H9 (cell line): ENCODE measurements at regions not wholly inside any gene's neighbourhood (a gene's known extent, or its start where the extent isn't known, plus 50 kb on each side); places are given as distances from the start of the nearest gene placed in this dataset.

Source experiments
- DNase-seq: peaks from one replicate; pipeline ENCODE4 v3.0.0-alpha.2; 2017
- H2AFZ ChIP-seq: one replicate; pipeline ENCODE4 v1.6.1; 2013; ENCODE audit warnings: mild to moderate bottlenecking, low read length, control low read depth, moderate library complexity
- H2AK5ac ChIP-seq: 2 replicates; pipeline ENCODE4 v1.6.1; 2013; ENCODE audit warnings: low read length, control low read depth, mixed read lengths; ENCODE audit not compliant: insufficient read length
- H2BK120ac ChIP-seq: one replicate; pipeline ENCODE4 v1.6.1; 2013; ENCODE audit warnings: low read depth, mild to moderate bottlenecking, low read length, control low read depth, inconsistent platforms; ENCODE audit not compliant: poor library complexity, severe bottlenecking
- H2BK12ac ChIP-seq: 2 replicates; pipeline ENCODE4 v1.6.1; 2013; ENCODE audit warnings: low read length, control low read depth, mixed read lengths, low read depth; ENCODE audit not compliant: insufficient read length
- H2BK15ac ChIP-seq: 2 replicates; pipeline ENCODE4 v1.6.1; 2013; ENCODE audit warnings: low read depth, low read length, control low read depth
- H2BK20ac ChIP-seq: one replicate; pipeline ENCODE4 v1.6.1; 2013; ENCODE audit warnings: low read depth, mild to moderate bottlenecking, low read length, control low read depth, inconsistent platforms; ENCODE audit not compliant: poor library complexity, severe bottlenecking
- H2BK5ac ChIP-seq: 2 replicates; pipeline ENCODE4 v1.6.1; 2013; ENCODE audit warnings: low read length, control low read depth, mixed read lengths; ENCODE audit not compliant: insufficient read length
- H3K14ac ChIP-seq: 2 replicates; pipeline ENCODE4 v1.6.1; 2013; ENCODE audit warnings: low read length, control low read depth; ENCODE audit not compliant: insufficient read depth
- H3K18ac ChIP-seq: 2 replicates; pipeline ENCODE4 v1.6.1; 2013; ENCODE audit warnings: low read depth, mild to moderate bottlenecking, mixed read lengths, low read length, control low read depth; ENCODE audit not compliant: insufficient read length
- H3K23ac ChIP-seq: 2 replicates; pipeline ENCODE4 v1.6.1; 2013; ENCODE audit warnings: low read length, control low read depth, mixed read lengths, low read depth; ENCODE audit not compliant: insufficient read length
- H3K23me2 ChIP-seq: 2 replicates; pipeline ENCODE4 v1.6.1; 2013; ENCODE audit warnings: low read depth, mild to moderate bottlenecking, mixed read lengths, low read length, control low read depth; ENCODE audit not compliant: insufficient read length, poor library complexity, severe bottlenecking
- H3K27ac ChIP-seq: 2 replicates; pipeline ENCODE4 v1.5.1; 2013; ENCODE audit warnings: low read length, control low read depth, mixed read lengths, low read depth; ENCODE audit not compliant: insufficient read length
- H3K27me3 ChIP-seq: 2 replicates; pipeline ENCODE4 v1.6.1; 2013; ENCODE audit warnings: low read length, control low read depth, inconsistent platforms; ENCODE audit not compliant: insufficient read depth
- H3K4ac ChIP-seq: 2 replicates; pipeline ENCODE4 v1.6.1; 2013; ENCODE audit warnings: low read depth, mild to moderate bottlenecking, control low read depth, inconsistent platforms, low read length, moderate library complexity
- H3K4me1 ChIP-seq: 2 replicates; pipeline ENCODE4 v1.6.1; 2013; ENCODE audit warnings: low read length, control low read depth, inconsistent platforms; ENCODE audit not compliant: insufficient read depth
- H3K4me2 ChIP-seq: 2 replicates; pipeline ENCODE4 v1.6.1; 2013; ENCODE audit warnings: low read length, control low read depth, mixed read lengths; ENCODE audit not compliant: insufficient read length, insufficient read depth
- H3K56ac ChIP-seq: 2 replicates; pipeline ENCODE4 v1.6.1; 2013; ENCODE audit warnings: low read depth, mild to moderate bottlenecking, mixed read lengths, low read length, control low read depth; ENCODE audit not compliant: insufficient read length
- H3K79me1 ChIP-seq: 2 replicates; pipeline ENCODE4 v1.6.1; 2013; ENCODE audit warnings: low read depth, mild to moderate bottlenecking, moderate library complexity, low read length, control low read depth, inconsistent platforms; ENCODE audit not compliant: insufficient read depth, poor library complexity, severe bottlenecking
- H3K79me2 ChIP-seq: 2 replicates; pipeline ENCODE4 v1.6.1; 2013; ENCODE audit warnings: low read length, control low read depth, inconsistent platforms; ENCODE audit not compliant: insufficient read depth
- H3K9ac ChIP-seq: 2 replicates; pipeline ENCODE4 v1.6.1; 2013; ENCODE audit warnings: low read length, control low read depth, mixed read lengths; ENCODE audit not compliant: insufficient read length; ENCODE audit errors: extremely low read depth
- H3K9me3 ChIP-seq: one replicate; pipeline ENCODE4 v1.6.1; 2013; ENCODE audit warnings: low read depth, low read length, inconsistent platforms; ENCODE audit not compliant: control insufficient read depth
- H3T11ph ChIP-seq: one replicate; pipeline ENCODE4 v1.6.1; 2013; ENCODE audit warnings: mild to moderate bottlenecking, low read length, control low read depth, inconsistent platforms
- H4K20me1 ChIP-seq: one replicate; pipeline ENCODE4 v1.6.1; 2013; ENCODE audit not compliant: control insufficient read depth, insufficient read length, insufficient read depth
- H4K5ac ChIP-seq: 2 replicates; pipeline ENCODE4 v1.6.1; 2013; ENCODE audit warnings: low read depth, mild to moderate bottlenecking, mixed read lengths, low read length, control low read depth; ENCODE audit not compliant: insufficient read length
- H4K8ac ChIP-seq: replicated peaks from 2 replicates; pipeline ENCODE4 v1.6.1; 2013; ENCODE audit warnings: low read length, control low read depth, mixed read lengths, low read depth; ENCODE audit not compliant: insufficient read length
- H4K91ac ChIP-seq: 2 replicates; pipeline ENCODE4 v1.6.1; 2013; ENCODE audit warnings: low read depth, mild to moderate bottlenecking, moderate library complexity, mixed read lengths, low read length, control low read depth; ENCODE audit not compliant: insufficient read length
- H3K27ac Mint-ChIP-seq, 3 experiments: 2 replicates in 2 of 3; 3 replicates in 1 of 3; pipeline ENCODE4 v1.8.0; 2020 to 2021; ENCODE audit warnings: mixed read lengths in 3 of 3, mild to moderate bottlenecking in 1 of 3, moderate library complexity in 1 of 3
- H3K27me3 Mint-ChIP-seq: 2 replicates; pipeline ENCODE4 v1.8.0; 2021; ENCODE audit warnings: low read depth, mild to moderate bottlenecking, moderate library complexity, mixed read lengths
- H3K36me3 Mint-ChIP-seq, 3 experiments: 2 replicates in 2 of 3; 3 replicates in 1 of 3; pipeline ENCODE4 v1.8.0; 2020 to 2021; ENCODE audit warnings: low read depth in 3 of 3, mixed read lengths in 3 of 3; ENCODE audit not compliant: insufficient read depth in 1 of 3
- H3K4me1 Mint-ChIP-seq, 2 experiments: 2 replicates each; pipeline ENCODE4 v1.8.0; 2020; ENCODE audit warnings: mixed read lengths in 2 of 2
- H3K4me3 Mint-ChIP-seq, 2 experiments: 2 replicates in 1 of 2; 3 replicates in 1 of 2; pipeline ENCODE4 v1.8.0; 2020 to 2021; ENCODE audit warnings: mild to moderate bottlenecking in 2 of 2, mixed read lengths in 2 of 2, moderate library complexity in 1 of 2
- H3K9me3 Mint-ChIP-seq, 2 experiments: 2 replicates in 1 of 2; 3 replicates in 1 of 2; pipeline ENCODE4 v1.8.0; 2020; ENCODE audit warnings: mild to moderate bottlenecking in 2 of 2, mixed read lengths in 2 of 2, moderate library complexity in 1 of 2
- CTCF ChIP-seq: fragments of 200-600 bp; sonication (generic); conservative IDR thresholded peaks from 3 replicates; pipeline ENCODE4 v1.8.0; 2021; ENCODE audit warnings: antibody characterized with exemption, mild to moderate bottlenecking
- WGBS: extraction: QIAGEN DNeasy Blood & Tissue Kit; methylation state at CpG from one replicate; pipeline ENCODE4 v1.1.7; 2013; ENCODE audit warnings: missing lambda C conversion rate, low lambda C conversion rate, mixed read lengths; ENCODE audit not compliant: insufficient read length; ENCODE audit errors: extremely low coverage; 5-methylcytosine and 5-hydroxymethylcytosine counted together

- no peak overlapping the region for H3K9ac ChIP-seq
- no peak overlapping the region; the same call in 1 of the 2 replicates for H3K14ac ChIP-seq
- H2BK15ac ChIP-seq, result no peak overlapping the region
- H4K8ac ChIP-seq, result no peak overlapping the region
- H3K27ac ChIP-seq, result no peak overlapping the region
- no peak overlapping the region for H2BK5ac ChIP-seq
- H2AK5ac ChIP-seq, result no peak overlapping the region
- H3K4ac ChIP-seq, result no peak overlapping the region
- H3K27me3 ChIP-seq, result no peaks in the 10 kb centered on the region
- H3K23me2 ChIP-seq, result no peaks in the 10 kb centered on the region
- H2BK12ac ChIP-seq, result no peak overlapping the region
- no peaks in the 10 kb centered on the region for H4K20me1 ChIP-seq
- no peak overlapping the region for H3T11ph ChIP-seq
- H3K4me2 ChIP-seq, result no peak overlapping the region
- no peak overlapping the region for H3K23ac ChIP-seq
- TF ChIP-seq CTCF, result no peak
- H3K4me1 ChIP-seq, result no peaks in the 10 kb centered on the region; the same call in 1 of the 2 replicates
- Mint-ChIP-seq H3K27me3 (peaks cover 3% of the 10 kb centered on the region), H3K27ac (no peak overlapping the region; a peak in 1 of 7 replicates), H3K4me1 (peaks cover 18 to 22% of the 10 kb centered on the region in 2 experiments), H3K36me3 (no peaks in the 10 kb centered on the region; a peak in 3 of 7 replicates), H3K9me3 (peaks cover 0 to 3% of the 10 kb centered on the region in 2 experiments; a peak in 1 of 5 replicates), H3K4me3 (no peak overlapping the region)
- no peak for DNase-seq
- WGBS, result no CpG with 5 or more reads among the region's 5 CpGs
- H2BK120ac ChIP-seq, result no peak overlapping the region
- H4K91ac ChIP-seq, result no peak overlapping the region
- no peaks in the 10 kb centered on the region for H3K9me3 ChIP-seq
- no peak overlapping the region for H3K18ac ChIP-seq
- no peak overlapping the region for H3K56ac ChIP-seq
- H3K79me1 ChIP-seq, result no peaks in the 10 kb centered on the region
- H3K79me2 ChIP-seq, result no peaks in the 10 kb centered on the region
- no peak overlapping the region for H2BK20ac ChIP-seq
- H2AFZ ChIP-seq, result no peak overlapping the region
- H4K5ac ChIP-seq, result no peak overlapping the region
Measured at GRCh38 chr16:65660390-65660789, 538.5 kb upstream of the CDH11 start.
